ENCODE measurements at regions not wholly inside any gene's neighbourhood (a gene's known extent, or its start where the extent isn't known, plus 50 kb on each side); places are given as distances from the start of the nearest gene placed in this dataset.

- TF ChIP-seq ZNF677 (tag by site-specific recombination; IDR thresholded peaks at IDR 0.05) (no peak), ZNF610 (tag by site-specific recombination; IDR thresholded peaks at IDR 0.05; ENCODE audit: borderline replicate concordance) (no peak), ZNF19 (tag by site-specific recombination; IDR thresholded peaks at IDR 0.05; ENCODE audit: low read depth) (no peak), PATZ1 (tag by site-specific recombination; IDR thresholded peaks at IDR 0.05) (no peak), ZNF292 (tag by site-specific recombination; IDR thresholded peaks at IDR 0.05; ENCODE audit: borderline replicate concordance, low read depth) (no peak), ZBTB44 (tag by site-specific recombination; IDR thresholded peaks at IDR 0.05) (no peak), ZNF514 (tag by site-specific recombination; IDR thresholded peaks at IDR 0.05) (no peak), REST (tag by site-specific recombination; IDR thresholded peaks at IDR 0.05) (no peak), ZNF175 (tag by site-specific recombination; IDR thresholded peaks at IDR 0.05) (no peak), ZNF394 (tag by site-specific recombination; IDR thresholded peaks at IDR 0.05; ENCODE audit: borderline replicate concordance) (no peak), FEZF1 (tag by site-specific recombination; IDR thresholded peaks at IDR 0.05) (no peak), ZNF561 (tag by site-specific recombination; IDR thresholded peaks at IDR 0.05; ENCODE audit: borderline replicate concordance) (no peak)
Observed at GRCh38 chr2:18849841-18850578, 260.6 kb upstream of the NT5C1B start (continued).

- ChIA-PET POLR2A (no interaction called here), CTCF (no interaction called here)
- Histone ChIP-seq H3K4me1 (ENCODE audit: control insufficient read depth, insufficient read depth, low read length) (no peaks in the 10 kb centered on the region), H3K9me3 (ENCODE audit: control insufficient read depth, insufficient read depth, low read depth, low read length) (no peaks in the 10 kb centered on the region), H3K4me3 (ENCODE audit: low read depth, low read length) (no peak overlapping the region), H3K27ac (ENCODE audit: extremely low read depth, low read depth, low read length) (no peak overlapping the region), H3K36me3 (ENCODE audit: control insufficient read depth in 2 of 2, insufficient read depth in 1 of 2, low read length in 2 of 2) (no peaks in the 10 kb centered on the region)
- TF ChIP-seq HOXD13 (CRISPR knock-in tag; IDR thresholded peaks at IDR 0.05; ENCODE audit: borderline replicate concordance) (no peak), PATZ1 (tag by site-specific recombination; IDR thresholded peaks at IDR 0.05) (no peak), ZNF571 (tag by site-specific recombination; IDR thresholded peaks at IDR 0.05) (no peak), AEBP2 (tag by site-specific recombination; IDR thresholded peaks at IDR 0.05; ENCODE audit: borderline replicate concordance) (no peak), ZNF747 (tag by site-specific recombination; IDR thresholded peaks at IDR 0.05) (no peak), KLF16 (tag by site-specific recombination; IDR thresholded peaks at IDR 0.05) (no peak), ZFP3 (tag by site-specific recombination; IDR thresholded peaks at IDR 0.05; ENCODE audit: low read depth) (no peak), ZNF148 (tag by site-specific recombination; IDR thresholded peaks at IDR 0.05; ENCODE audit: borderline replicate concordance) (no peak), SCRT2 (tag by site-specific recombination; IDR thresholded peaks at IDR 0.05) (no peak)
Observed at GRCh38 chr2:18848646-18849045, 259.3 kb upstream of the NT5C1B start.

Measured in HEK293 (cell line).